HG02588 (cell line): ENCODE measurements at regions not wholly inside any gene's neighbourhood (a gene's known extent, or its start where the extent isn't known, plus 50 kb on each side); places are given as distances from the start of the nearest gene placed in this dataset.
"Not testable (repeated sequence)": the region's sequence is repeated elsewhere in the genome, so short reads cannot be mapped to it uniquely, and the experiment has no call there.

ENCODE experiments used
- ATAC-seq: cut with Tn5 transposase; IDR thresholded peaks from one replicate; pipeline ENCODE4 v1.9.1; 2021; ENCODE audit warnings: mild to moderate bottlenecking, moderate library complexity; ENCODE audit not compliant: unreplicated experiment

- ATAC-seq, result no peak
Observed at GRCh38 chrX:113390531-113390930, 549.9 kb upstream of the AMOT start.

- ATAC-seq, result no peak
Observed at GRCh38 chrX:113389846-113390245, 549.2 kb upstream of the AMOT start.

DNA sequence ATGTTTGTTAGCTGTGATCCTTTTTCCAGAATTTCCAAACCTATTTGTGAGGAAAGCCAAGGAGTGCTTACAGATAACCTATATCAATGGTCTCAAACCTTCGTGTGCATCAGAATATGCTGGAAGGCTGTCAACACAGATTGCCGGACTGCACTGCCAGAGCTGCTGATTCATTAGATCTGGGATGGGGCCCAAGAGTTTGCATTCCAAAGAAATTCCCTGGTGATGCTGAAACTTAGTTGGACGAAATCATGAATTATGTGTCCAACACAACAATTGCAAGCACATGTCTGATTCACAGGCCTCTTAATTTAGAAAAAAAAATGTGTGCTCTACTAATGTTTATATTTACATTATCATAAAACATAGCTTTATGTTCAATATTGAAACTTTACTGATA lies 544.0 kb upstream of the AMOT start:
- no peak for ATAC-seq

DNA sequence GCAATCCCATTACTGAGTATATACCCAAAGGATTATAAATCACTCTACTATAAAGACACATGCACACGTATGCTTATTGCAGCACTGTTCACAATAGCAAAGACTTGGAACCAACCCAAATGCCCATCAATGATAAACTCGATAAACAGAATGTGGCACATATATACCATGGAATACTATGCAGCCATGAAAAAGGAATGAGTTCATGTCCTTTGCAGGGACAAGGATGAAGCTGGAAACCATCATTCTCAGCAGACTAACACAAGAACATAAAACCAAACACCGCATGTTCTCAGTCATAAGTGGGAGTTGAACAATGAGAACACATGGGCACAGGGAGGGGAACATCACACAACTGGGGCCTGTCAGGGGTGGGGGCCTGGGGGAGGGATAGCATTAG lies 532.8 kb upstream of the AMOT start:
- ATAC-seq, result not testable (repeated sequence)

DNA sequence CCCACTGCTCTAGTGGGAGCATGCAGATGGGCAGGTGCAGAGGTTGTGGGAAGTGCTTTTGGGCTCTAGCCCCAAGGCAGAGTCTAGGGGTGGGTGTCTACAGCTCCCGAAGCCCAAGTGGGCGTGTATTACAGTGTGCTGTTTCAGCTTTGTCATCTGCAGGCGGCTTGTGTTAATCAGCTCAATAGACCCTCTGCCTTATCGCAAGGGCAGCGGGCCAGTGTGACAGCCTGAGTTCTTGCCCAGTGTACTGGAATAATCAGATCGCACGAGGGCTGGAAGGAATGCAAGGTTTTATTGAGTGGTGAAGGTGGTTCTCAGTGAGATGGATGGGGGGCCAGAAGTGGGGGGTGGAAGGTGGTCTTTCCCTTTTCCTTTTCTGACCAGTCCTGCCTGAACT lies 529.4 kb upstream of the AMOT start:
- no peak for ATAC-seq

- ATAC-seq, result no peak
Observed at GRCh38 chrX:113369056-113369455, 528.4 kb upstream of the AMOT start.

DNA sequence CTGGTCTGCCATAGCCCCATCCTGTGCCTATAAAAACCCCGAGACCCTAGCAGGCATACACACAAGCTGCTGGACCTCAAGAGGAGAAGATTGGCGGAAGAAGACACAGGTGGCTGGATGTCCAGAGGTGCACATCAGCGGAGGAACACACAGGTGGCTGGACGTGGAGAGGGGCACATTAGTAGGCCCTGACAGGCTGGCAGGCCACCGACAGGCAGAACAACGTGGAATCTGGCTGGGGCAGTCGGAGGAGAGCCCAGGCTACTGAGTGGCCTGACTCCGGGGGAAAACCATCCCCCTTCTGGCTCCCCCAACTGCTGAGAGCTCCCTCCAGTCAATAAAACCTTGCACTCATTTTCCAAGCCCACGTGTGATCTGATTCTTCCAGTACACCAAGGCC lies 512.5 kb upstream of the AMOT start:
- no peak for ATAC-seq

GRCh38 chrX:113330416-113330815 lies 489.8 kb upstream of the AMOT start:
- ATAC-seq, result no peak

DNA sequence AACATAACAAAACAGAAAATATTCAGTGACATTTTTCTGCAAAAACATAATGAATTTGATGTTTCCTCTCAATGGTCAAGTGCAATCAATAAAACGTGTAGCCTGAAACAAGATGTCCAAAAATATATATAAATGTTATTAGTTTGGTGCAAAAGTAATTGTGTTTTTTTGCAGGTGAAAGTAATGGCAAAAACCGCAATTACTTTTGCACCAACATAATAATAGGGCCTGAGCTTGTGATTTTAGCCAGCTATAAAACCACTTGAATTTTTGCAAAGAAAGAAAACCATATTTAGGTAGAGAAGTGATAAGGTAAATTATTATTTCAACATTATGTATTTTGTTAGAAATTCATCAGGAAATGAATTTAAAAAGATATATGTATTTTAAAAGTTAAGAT lies 475.3 kb upstream of the AMOT start:
- no peak for ATAC-seq

DNA sequence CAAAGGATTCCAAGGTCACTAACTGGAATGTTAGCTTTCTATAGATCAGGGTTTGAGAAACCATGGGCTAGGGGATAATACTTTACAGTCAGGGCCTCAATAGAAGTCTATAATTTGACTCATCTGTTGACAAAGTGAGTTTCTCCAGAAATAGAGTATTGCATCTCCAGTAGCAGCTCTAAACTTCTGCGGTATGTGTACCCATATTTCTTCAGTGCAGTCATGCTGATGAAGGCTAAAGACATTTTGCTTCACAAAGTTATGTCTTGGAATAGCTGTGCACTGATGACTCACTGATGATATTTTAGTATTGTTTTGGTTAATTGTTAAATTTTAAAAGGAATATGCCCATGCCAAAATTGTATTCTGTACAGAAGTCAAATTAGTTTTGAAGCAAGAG lies 464.9 kb upstream of the AMOT start:
- no peak for ATAC-seq

DNA sequence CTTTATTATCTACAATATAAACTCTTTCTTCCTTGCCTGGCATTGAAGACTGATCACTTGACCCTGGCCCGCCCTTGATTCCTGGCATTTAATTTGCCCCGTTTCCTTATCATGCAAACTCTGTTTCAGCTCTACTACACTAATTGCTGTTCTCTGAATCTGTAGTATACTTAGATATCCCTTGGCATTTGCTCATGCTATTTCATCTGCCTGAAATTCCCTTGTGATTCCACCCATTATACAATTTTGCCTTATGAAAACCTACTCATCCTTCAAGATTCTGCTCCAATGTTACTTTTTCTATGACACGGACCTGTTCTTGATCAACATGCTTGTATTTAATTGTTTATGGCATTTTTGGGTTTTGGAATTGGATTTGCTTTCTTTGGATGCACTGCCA lies 459.9 kb upstream of the AMOT start:
- no peak for ATAC-seq

DNA sequence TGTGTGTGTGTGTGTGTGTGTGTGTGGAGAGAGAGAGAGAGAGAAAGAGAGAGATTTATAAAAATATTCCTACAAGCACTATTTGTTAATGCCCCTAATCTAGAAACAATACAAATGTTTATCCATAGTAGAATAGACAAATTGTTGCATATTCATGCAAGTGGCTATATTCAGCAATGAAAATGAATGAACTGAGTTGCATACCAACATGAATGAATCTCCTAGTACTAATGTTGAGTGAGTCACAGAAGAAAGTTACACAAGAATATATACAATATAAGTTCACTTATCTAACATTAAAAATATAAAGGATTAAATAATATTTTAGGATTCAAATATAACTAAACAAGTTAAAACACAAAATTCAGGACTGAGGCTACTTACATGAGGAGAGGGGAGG lies 456.8 kb upstream of the AMOT start:
- no peak for ATAC-seq

DNA sequence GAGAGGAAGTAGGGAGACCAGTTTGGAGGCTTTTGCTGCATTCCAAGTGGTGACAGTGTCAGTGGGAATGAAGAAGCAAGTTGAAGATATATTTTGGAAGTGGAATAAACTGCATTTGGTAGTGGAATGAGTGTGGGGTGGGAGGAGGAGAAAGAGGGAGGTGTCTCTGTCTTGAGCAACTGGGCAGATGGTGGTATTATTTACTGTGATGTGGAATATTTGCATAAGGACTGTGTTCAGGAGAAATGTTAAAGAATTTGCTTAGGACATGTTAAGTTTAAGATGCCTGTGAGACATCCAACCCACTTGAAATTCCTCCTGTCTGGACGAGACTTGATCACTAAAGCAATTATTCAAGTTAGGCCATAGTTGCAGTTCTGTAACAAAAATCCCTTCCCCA lies 448.9 kb upstream of the AMOT start:
- ATAC-seq, result no peak

- ATAC-seq, result no peak
Observed at GRCh38 chrX:113287761-113288160, 447.1 kb upstream of the AMOT start.

GRCh38 chrX:113275804-113276203 lies 435.2 kb upstream of the AMOT start:
- ATAC-seq, result no peak

- ATAC-seq, result no peak
Observed at GRCh38 chrX:113274791-113275190, 434.2 kb upstream of the AMOT start.

DNA sequence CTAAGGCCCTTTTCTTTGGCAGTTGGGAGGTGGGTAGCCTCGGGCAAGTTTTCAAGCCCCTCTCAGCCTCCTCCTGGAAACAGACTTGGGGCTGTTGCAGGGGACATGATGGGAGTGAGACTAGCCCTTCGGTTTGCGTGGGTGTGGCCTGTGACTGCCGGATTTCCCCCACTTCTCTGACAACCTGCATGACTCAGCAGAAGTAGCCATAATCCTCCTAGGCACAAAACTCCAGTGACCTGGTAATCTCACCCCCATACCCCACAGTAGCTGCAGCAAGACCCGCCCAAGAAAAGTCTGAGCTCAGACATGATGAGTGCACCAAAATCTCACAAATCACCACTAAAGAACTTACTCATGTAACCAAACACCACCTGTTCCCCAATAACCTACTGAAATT lies 433.7 kb upstream of the AMOT start:
- no peak for ATAC-seq

- ATAC-seq, result no peak
Observed at GRCh38 chrX:113269203-113269602, 428.6 kb upstream of the AMOT start.

- no peak for ATAC-seq
Observed at GRCh38 chrX:113260474-113260873, 419.8 kb upstream of the AMOT start.

GRCh38 chrX:113222305-113222704 lies 381.7 kb upstream of the AMOT start:
- no peak for ATAC-seq

DNA sequence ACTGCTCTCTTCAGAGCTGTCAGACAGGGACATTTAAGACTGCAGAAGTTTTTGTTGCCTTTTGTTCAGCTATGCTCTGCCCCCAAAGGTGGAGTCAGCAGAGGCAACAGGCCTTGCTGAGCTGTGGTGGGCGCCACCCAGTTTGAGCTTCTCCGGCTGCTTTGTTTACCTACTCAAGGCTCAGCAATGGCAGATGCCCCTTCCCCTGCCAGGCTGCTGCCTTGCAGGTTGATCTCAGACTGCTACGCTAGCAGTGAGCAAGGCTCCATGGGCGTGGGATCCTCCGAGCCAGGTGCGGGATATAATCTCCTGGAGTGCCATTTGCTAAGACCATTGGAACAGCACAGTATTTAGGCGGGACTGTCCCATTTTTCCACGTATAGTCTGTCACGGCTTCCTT lies 371.4 kb upstream of the AMOT start:
- ATAC-seq, result no peak

GRCh38 chrX:113202601-113203000 lies 362.0 kb upstream of the AMOT start:
- ATAC-seq, result no peak

DNA sequence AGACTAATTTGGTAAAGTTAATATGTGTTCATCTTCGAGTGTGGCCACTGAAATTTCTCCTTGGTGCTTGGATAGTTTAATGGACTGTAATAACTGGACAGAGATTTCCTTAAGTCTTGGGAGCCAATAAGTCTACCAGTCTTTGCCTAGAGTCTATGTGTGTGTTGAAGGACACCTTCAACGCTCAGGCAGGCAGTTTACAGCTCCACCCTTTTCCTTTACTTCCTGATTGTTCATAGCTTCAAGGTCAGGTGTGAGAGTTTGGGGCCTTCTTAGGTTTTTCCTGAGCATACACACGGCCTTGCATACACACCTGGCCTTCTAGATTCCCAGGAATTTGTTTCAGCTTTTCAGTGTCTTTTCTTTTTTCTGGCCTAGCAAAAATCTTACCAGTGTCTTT lies 355.3 kb upstream of the AMOT start:
- no peak for ATAC-seq

GRCh38 chrX:113192418-113192817 lies 351.8 kb upstream of the AMOT start:
- no peak for ATAC-seq
